ENCODE measurements at regions not wholly inside any gene's neighbourhood (a gene's known extent, or its start where the extent isn't known, plus 50 kb on each side); places are given as distances from the start of the nearest gene placed in this dataset.

- Histone ChIP-seq H3K4me1 (replicated peaks) (no peaks in the 10 kb centered on the region), H3K27ac (no peak overlapping the region), H3K27me3 (replicated peaks; ENCODE audit: insufficient read depth) (no peaks in the 10 kb centered on the region), H3K4me3 (no peak overlapping the region), H3K9me3 (no peaks in the 10 kb centered on the region), H3K36me3 (no peaks in the 10 kb centered on the region)
- no peak for DNase-seq (ENCODE audit: low spot score)
- intact Hi-C loops (cut with DNase I), result no loop called here
- WGBS, result 37% methylated on average over 4 of the region's 4 CpGs
- TF ChIP-seq POLR2A (IDR thresholded peaks at IDR 0.05) (no peak), CTCF (IDR thresholded peaks at IDR 0.05) (no peak), POLR2AphosphoS5 (IDR thresholded peaks at IDR 0.05) (no peak)
Observed at GRCh38 chr2:21404137-21404536, 280.4 kb downstream of the TDRD15 start.

- 84% methylated on average over 7 of the region's 7 CpGs for WGBS
Observed at GRCh38 chr2:21404827-21405625, 281.3 kb downstream of the TDRD15 start.

GRCh38 chr2:21406386-21406785, 282.6 kb downstream of the TDRD15 start:
- intact Hi-C loops (cut with DNase I), result no loop called here

More at GRCh38 chr2:21404827-21405625, 281.3 kb downstream of the TDRD15 start:
- Histone ChIP-seq H3K27ac (no peak overlapping the region), H3K27me3 (replicated peaks; ENCODE audit: insufficient read depth) (no peaks in the 10 kb centered on the region), H3K4me3 (no peak overlapping the region), H3K9me3 (no peaks in the 10 kb centered on the region), H3K36me3 (no peaks in the 10 kb centered on the region), H3K4me1 (replicated peaks) (no peaks in the 10 kb centered on the region)
- TF ChIP-seq CTCF (IDR thresholded peaks at IDR 0.05) (no peak), POLR2AphosphoS5 (IDR thresholded peaks at IDR 0.05) (no peak), POLR2A (IDR thresholded peaks at IDR 0.05) (no peak)
- intact Hi-C loops (cut with DNase I), result no loop called here
- DNase-seq (ENCODE audit: low spot score), result no peak

GRCh38 chr2:21406911-21407310, 283.1 kb downstream of the TDRD15 start:
- no peak for DNase-seq (ENCODE audit: low spot score)

More at GRCh38 chr2:21406386-21406785, 282.6 kb downstream of the TDRD15 start:
- DNase-seq (ENCODE audit: low spot score), result no peak
- 94% methylated on average over 1 of the region's 1 CpG for WGBS
- Histone ChIP-seq H3K4me1 (replicated peaks) (no peaks in the 10 kb centered on the region), H3K36me3 (no peaks in the 10 kb centered on the region), H3K27ac (no peak overlapping the region), H3K4me3 (no peak overlapping the region), H3K27me3 (replicated peaks; ENCODE audit: insufficient read depth) (no peaks in the 10 kb centered on the region), H3K9me3 (no peaks in the 10 kb centered on the region)
- TF ChIP-seq POLR2A (IDR thresholded peaks at IDR 0.05) (no peak), CTCF (IDR thresholded peaks at IDR 0.05) (no peak), POLR2AphosphoS5 (IDR thresholded peaks at IDR 0.05) (no peak)

More at GRCh38 chr2:21406911-21407310, 283.1 kb downstream of the TDRD15 start:
- no peak overlapping the region for H3K4me3 ChIP-seq
- no peaks in the 10 kb centered on the region for H3K4me1 ChIP-seq (replicated peaks)
- no peaks in the 10 kb centered on the region for H3K9me3 ChIP-seq
- no peaks in the 10 kb centered on the region for H3K36me3 ChIP-seq
- TF ChIP-seq POLR2A (IDR thresholded peaks at IDR 0.05) (no peak), POLR2AphosphoS5 (IDR thresholded peaks at IDR 0.05) (no peak), CTCF (IDR thresholded peaks at IDR 0.05) (no peak)
- intact Hi-C loops (cut with DNase I), result no loop called here
- H3K27ac ChIP-seq, result no peak overlapping the region
- 46% methylated on average over 3 of the region's 3 CpGs for WGBS
- H3K27me3 ChIP-seq (replicated peaks; ENCODE audit: insufficient read depth), result no peaks in the 10 kb centered on the region
